NCI-H128 (cell line): ENCODE measurements at regions not wholly inside any gene's neighbourhood (a gene's known extent, or its start where the extent isn't known, plus 50 kb on each side); places are given as distances from the start of the nearest gene placed in this dataset.
"Not testable (repeated sequence)": the region's sequence is repeated elsewhere in the genome, so short reads cannot be mapped to it uniquely, and the experiment has no call there.

ENCODE experiments used
- DNase-seq: peaks from one replicate; lab custom pipeline; 2025; ENCODE audit not compliant: unreplicated experiment; lab: John Stamatoyannopoulos, UW

DNA sequence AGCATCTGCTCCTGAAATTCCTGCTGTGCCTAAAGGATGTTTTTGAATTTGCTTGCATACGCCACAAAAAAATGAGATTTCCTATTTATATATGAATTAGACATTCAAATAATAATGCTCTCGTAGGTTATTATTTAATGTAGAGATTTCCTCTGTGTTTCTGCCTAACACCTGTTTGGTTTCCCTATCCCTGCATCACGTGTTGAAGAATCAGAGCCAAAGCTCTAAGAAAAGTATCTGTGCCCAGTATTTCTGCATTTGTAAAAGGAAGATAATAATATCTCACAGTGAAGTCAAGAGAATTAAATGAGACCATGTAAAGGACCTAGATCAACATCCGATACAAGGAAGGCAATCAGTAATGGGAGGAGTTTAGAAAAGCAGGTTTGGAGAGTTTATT, 179.5 kb downstream of the HNRNPD start:
- DNase-seq: no peak

DNA sequence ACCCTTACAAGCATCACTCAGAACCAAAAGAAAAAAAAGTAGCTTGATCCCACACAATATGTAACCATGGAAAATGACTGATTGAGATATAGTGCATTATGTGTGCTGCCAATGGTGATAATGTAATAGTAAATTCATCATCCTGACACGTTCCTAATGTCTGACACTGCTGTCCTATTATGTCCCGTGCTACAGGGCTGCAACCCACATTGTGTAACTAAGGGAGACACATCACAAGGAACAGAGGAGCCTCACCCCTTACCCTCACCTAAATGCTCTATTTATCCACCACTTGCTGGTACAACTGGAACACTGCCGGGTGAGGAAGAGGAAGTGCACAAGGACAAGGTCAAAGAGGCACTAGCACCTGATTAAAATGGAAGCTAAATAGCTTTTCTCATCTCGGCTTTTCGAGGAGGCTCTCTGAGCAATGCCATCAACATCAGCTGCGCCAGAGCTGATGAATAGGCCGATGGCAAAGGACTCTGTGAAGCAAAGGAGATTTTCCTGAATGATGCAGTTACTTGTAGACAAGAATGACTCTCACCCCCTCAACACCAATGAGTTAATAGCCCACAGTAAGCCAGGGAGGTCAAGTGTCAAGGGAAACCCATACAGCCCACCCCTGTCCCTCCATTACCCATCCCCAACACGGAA, 181.6 kb downstream of the HNRNPD start:
- no peak for DNase-seq

DNA sequence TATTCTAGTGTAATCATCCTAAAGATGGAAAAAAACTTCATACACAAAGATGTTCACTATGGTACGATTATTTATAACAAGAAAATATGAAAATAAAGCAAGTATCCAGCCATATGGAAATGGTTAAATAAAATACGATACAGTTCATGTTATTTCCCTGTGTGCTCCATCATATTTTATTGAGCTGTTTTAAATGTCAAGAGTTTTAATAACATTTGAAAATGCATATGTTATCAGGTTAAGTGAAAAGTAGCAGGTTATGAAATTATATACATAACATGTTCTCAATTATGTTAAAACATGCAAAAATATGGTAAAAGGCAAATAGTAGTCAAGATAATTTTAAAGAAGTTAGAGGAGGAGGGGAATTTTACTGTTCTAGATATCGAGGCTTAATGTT, 192.0 kb downstream of the HNRNPD start:
- DNase-seq: no peak

DNA sequence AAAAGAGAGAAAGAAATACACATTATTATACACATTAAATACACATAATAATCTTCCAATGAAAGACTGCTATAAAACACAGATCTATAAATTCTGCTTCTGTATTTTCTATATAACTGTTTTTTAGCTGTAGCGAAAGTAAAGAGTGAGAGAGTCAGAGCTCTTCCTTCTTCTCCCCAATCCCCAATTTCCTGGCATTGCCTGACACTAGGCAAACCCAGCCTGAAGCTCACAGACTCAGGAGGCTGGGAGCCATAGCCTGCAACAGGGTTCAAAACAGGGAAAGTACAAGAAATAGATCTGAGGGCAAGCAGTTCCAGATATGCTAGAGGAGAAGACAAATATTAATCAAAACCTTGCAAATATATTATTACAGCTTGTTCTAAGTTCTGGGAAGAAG, 201.6 kb downstream of the HNRNPD start:
- no peak for DNase-seq

DNA sequence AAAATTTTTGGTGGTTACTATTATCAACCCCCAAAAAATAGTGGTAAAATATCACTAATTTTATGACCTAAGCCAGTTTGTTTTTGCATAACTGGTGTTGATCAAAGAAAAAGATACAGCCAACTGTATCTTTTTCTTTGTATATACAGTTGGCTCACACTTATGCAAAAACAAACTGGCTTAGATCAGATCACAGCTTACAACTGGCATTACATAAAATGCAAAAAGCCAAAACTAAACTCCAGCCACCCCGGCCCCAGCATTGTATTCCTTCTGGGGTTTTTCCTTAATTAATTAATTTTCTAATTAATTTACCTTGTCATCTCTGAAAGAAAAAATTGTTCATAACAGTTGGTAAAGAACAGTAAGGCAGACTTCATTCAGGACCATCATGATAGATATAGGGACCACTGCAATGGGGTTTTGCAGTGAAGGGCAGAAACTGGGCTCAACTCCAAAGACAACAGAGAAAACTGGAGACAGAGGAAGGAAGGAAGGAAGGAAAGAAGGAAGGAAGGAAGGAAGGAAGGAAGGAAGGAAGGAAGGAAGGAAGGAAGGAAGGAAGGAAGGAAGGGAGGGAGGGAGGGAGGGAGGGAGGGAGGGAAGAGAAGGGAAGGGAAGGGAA, 202.1 kb downstream of the HNRNPD start:
- no peak for DNase-seq

DNA sequence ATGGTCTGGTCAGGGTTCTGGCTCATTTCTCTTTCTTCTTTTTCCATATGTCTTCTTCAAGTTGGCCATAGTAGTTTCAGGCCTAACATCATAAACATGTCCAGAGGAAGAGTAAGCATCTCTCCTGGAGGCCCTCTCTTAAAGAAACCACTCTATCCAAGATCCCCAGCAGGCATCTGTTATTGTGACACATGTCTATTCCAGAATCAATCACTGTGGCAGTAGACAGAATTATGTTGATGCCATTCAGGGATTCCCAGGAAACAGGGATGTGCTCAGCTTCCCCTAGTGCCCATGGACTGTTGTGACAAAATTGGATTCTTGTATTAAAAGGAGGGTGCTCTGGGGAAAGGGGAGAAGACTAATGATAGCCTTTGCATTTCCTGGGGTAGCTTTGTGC, 224.0 kb downstream of the HNRNPD start:
- no peak for DNase-seq

DNA sequence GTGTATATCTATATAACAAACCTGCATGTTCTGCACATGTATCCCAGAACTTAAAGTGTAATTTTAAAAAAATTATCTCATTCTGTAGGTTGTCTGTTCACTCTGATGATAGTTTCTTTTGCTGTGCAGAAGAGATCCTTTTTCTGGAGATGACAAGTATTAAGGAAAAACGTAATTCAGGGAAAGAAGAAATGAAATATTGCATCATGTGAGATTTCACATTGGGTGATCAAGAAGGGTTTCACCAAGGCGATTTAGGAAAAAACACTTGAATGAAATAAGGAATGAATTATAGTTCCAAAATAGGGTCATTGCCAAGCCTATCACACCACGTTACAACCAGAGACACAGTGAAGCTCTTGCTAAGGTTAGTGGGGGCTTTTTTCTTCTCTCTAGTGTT, 227.9 kb downstream of the HNRNPD start:
- DNase-seq: no peak

DNA sequence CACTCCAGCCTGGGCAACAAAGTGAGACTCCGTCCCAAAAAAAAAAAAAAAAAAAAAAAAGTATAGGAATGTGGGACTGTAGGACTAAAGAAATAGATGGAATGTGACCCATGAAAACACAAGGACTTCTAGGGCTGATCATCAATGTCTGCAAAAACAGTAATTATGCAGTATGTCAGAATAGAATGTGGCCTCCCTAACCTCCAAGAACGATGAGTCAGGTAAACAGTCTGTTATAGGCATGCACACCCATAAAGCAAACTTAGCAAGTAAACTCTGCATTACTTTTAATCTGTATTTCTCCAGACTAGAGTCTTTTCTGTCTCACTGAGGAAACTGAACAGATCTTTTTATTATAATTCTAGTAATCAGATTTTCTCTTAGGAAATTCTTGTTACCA, 233.4 kb downstream of the HNRNPD start:
- DNase-seq: no peak

DNA sequence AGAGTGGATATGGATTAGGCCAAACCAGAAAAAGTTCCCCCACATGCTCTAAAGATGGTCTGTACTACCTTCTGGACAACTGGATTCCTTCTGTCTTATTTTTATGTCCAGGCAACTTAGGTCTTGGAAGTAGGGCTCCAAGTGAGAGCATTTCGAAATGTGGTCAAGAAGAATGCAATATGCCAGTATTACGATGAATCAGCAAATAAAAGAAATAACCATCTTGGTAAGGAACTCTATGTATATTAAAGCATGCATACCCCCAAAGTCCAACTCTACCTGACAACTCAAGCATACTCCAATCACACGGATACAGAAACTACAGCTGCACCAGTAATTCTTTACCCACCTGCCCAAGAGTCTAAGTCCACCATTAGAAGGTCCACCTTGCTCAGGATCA, 234.5 kb downstream of the HNRNPD start:
- no peak for DNase-seq

DNA sequence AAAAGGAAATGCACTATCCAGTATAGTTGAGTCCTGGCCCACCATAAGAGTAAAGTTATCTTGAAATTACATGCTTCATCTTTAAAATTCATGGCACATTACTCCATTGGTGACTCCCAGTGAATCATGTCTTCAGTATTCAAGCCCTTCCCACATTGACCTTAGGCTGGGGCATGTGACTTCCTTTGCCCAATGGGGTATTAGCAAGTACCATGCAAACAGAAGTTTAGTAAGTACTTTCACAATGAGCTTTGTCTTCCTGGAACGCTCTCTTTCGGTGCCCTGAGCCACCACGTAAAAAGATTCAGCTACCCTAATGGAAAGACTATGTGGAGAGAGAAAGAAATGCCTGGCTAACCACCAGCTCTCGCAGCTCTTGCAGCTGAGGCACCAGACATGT, 235.4 kb downstream of the HNRNPD start:
- DNase-seq: no peak

DNA sequence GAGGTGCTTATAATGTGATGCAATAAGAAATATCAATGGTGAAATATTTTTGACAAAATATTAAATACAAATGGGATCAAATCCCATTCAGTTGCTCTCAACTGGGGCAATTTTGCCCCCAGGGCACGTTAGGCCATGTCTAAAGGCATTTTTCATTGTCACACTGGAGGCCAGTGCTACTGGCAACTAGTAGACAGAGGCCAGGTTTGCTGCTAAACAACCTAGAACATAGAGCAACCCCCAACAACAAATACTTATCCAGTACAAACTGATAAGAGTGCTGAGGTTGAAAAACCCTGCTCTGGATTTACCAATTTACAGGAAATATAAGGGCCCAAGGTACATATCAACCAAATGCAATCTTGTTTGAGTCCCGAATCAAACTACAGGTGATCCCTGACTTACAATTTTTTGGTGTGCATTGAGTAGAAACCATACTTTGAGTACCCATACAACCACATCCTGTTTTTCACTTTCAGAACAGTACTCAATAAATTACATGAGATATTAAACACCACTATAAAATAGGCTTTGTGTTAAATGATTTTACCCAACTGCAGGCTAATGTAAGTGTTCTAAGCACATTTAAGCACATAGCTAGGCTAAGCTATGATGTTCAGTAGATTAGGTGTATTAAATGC, 237.5 kb downstream of the HNRNPD start:
- no peak for DNase-seq

DNA sequence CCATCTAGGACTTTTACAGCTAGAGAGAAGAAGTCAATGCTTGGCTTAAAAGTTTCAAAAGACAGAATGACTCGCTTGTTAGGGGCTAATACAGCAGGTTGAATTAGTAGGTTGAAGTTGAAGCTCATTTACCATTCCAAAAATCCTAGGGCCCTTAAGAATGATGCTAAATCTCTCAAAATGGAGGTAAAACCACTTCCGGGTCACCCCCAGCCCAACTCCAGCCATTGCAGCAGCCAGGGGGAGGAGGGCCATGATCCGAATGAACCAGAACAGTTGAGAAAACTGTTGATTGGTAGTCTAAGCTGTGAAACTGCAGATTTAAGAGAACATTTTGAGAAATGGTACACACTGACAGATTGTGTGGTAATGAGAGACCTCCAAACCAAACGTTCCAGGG, 245.4 kb downstream of the HNRNPD start:
- no peak for DNase-seq

DNA sequence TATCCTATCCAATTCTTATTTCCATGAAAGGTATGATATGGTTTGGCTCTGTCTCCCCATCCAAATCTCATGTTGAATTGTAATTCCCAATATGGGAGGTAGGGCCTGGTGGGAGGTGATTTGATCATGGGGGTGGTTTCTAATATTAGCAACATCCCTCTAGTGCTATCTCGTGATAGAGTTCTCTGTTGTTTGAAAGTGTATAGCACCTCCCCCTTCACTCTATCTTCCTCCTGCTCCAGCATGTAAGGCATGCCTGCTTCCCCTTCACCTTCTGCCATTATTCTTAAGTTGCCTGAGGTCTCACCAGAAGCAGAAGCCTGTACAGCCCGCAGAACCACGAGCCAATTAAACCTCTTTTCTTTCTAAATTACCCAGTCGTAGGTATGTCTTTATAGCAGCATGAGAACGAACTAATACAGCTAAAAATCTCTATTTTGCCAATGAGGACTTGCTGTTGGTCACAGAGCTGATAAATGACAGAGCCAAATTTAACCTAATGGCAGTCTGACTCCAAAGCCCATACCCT, 247.2 kb downstream of the HNRNPD start:
- no peak for DNase-seq

DNA sequence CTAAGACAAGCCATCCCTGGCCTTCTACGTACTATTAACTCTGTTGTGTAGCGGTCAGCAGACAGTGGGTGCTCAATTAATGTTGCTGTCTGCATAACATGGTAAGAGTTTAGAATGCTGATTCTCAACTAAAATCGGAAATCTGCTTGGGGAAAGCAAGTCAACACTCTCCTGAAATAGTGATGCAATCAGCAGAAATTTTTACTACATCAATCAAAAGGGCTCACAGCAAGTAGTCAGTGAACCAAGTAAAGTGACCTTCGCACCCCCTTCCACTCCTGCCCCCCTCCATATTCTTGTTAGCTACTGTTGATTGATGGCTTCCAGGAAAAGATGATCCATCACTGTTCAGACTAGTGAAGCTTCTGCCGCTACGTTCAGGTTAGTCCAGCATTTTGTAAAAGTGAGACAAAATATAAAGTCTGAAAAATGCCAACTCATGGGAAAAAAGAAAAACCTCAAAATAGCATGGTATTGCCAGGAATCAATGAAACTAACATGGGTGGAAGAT, 247.9 kb downstream of the HNRNPD start:
- DNase-seq: no peak

DNA sequence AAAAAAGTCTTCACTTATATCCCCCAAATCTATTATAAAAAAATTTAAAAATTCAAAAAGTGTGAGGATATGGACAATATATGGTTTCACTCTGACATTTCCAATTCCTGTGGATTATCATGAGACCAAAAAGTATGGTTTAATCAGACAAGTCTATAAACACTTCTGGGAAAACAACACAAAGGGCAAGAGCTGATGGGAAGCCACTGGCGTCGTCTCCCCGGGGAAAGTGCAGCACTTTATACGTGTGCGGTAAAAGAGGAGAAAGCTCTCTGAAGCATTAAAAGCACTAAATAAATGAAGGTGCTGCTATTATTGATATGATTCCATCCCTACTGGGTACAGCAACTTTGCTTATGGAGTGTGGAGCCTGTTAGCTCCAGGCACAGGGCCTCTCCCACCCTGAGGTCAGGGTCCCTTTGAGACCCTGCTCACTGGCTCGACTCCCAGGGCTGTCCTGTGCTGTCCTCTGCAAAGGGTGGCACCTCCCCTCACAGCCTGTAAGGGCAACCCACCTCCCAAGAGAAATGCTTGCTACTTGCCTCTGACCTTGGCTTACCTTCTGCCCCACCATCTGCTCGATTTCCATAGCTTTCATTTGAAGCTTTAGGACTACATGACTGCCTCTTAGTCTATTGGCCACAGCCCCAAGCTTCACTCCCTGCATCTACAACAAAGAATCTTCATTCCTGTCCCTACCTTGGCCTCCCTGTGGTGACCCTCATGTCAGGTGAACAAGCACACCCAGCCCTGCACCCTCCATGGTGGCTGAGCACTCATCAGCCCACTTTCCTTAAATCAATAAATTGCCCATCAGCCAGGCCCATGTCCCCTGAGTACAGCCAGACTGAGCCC, 248.6 kb downstream of the HNRNPD start:
- no peak for DNase-seq

DNA sequence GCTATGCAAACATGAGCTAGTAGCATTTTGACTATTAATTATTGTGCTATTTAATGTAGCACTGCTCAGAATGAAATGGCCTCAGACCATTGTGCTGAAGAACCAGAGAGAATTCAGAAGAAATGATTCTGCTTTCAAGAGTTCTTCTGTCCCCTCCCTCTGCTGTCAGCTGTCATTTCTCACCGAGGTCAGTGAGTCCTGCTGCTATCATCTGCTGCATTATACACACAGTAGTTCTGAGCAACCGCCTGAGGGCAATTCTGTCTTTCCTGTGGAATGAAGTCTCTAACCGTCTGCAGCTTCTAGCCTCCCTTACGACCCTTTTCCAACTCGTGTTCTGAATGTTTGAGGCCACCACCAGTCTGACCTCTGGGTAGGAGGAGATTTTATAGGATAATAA, 249.4 kb downstream of the HNRNPD start:
- no peak for DNase-seq

DNA sequence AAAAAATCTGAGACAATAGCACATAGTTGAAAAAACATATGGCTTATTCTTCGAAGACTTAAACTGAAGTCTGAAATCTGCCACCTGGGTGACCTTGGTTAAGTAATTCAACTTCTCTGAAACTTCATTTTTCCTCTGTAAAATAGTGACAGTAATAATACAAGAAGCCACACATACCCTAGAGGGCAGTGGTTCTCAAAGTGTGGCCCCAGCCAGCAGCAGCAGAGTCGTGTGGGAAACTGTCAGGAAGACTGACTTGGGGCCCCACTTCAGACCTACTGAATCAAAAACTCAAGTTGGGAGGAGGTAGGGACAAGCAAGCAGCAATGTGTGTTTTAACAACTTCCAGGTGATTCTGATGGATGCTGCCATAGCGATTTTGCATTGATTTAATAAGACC, 249.9 kb downstream of the HNRNPD start:
- no peak for DNase-seq

DNA sequence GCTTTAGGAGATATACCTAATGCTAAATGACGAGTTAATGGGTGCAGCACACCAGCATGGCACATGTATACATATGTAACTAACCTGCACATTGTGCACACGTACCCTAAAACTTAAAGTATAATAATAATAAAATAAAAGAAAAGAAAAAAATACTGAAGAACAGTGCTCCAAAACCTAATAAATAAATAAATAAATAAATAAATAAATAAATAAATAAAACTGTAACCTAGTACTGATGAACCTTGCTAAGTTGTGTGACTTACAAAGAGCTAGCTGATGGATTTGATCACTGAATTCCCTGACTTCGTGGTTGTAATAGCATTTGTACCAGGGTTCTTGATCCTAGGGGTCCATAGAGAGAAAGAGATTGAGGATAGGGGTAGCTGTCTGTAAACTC, 258.6 kb downstream of the HNRNPD start:
- DNase-seq: not testable (repeated sequence)

DNA sequence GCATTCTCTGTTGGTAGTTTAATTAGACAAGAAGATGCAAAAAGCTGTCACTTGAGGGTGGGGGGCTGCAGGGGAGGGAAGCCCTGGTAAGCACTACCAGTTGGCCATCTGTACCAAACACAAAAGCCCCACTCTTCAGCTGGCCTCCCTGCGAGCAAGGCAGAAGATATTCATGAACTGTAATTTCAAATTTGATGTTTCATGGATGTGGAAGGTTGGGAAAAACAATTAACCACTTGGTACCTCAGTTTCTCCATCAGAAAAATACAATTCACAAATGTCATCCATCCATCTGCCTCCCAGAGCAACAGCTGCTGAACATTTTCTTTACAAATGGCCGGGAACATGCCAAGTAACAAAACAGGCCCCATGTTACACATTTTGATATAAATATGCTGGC, 265.3 kb downstream of the HNRNPD start:
- DNase-seq: no peak

DNA sequence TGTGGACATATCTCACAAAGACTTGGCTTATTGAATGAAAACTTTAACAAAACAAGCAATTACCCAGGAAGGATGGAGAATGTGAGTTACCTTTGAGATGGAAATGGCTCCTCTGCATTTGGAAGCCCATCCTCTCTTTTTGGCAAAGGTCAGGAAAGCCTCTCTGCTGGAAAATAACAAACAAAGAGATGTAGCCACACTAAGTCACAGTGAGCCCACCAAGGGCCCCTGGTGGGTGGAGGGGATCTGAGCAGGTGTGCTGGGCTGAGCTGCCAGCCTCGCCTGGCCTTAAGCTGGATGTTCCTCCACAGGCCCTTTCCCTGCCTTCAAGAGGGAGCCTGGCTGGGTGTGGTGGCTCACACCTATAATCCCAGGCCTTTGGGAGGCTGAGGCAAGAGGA, 269.2 kb downstream of the HNRNPD start:
- DNase-seq: no peak

DNA sequence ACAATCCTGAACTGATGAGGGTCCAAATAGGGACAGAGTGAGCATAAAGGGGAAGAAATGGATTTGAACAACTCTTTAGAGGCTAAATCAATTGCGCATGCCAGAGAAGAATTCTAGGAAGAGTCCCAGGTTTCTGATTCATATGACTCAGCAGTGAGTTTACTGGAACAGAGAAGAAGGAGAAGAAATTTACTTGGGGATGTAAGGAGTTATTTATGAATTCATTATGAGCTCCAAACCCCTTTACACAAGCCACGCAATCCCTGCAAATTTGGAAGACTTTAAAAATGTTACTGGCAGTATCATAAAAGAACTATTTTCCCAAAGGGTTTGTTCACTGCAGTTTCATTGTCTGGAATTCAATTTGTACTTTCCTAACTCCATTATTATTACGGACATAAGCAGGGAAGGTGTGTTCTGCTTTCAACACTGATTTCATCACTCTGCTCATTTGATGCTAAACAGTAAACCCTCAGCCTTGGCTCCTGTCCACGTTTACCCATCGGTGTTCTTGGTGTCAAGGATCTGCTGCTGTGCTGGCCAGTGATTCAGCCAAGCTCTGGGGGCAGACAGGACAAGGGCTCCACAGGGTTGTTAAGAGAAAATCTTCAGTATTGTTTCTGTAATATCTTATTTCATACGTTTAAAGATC, 273.7 kb downstream of the HNRNPD start:
- no peak for DNase-seq
